Kidney capillary endothelial cell (primary cell): ENCODE measurements at regions not wholly inside any gene's neighbourhood (a gene's known extent, or its start where the extent isn't known, plus 50 kb on each side); places are given as distances from the start of the nearest gene placed in this dataset.
"Not testable (repeated sequence)": the region's sequence is repeated elsewhere in the genome, so short reads cannot be mapped to it uniquely, and the experiment has no call there.

Source experiments
- DNase-seq: peaks from one replicate; pipeline ENCODE4 v3.0.0-alpha.2; 2018; ENCODE audit warnings: low spot score

GRCh38 chr11:95434489-95435057 is 203.6 kb upstream of the SESN3 start:
- no peak for DNase-seq

GRCh38 chr11:95434009-95434408 is 203.0 kb upstream of the SESN3 start:
- no peak for DNase-seq

GRCh38 chr11:95432714-95433503 is 201.9 kb upstream of the SESN3 start:
- DNase-seq: peak; percentile 44

- no peak for DNase-seq
Observed at GRCh38 chr11:95429376-95429907, 198.4 kb upstream of the SESN3 start.

GRCh38 chr11:95426823-95427462 is 195.9 kb upstream of the SESN3 start:
- no peak for DNase-seq

GRCh38 chr11:95419915-95420314 is 188.9 kb upstream of the SESN3 start:
- DNase-seq: peak; percentile 23

GRCh38 chr11:95418916-95419315 is 187.9 kb upstream of the SESN3 start:
- no peak for DNase-seq

- no peak for DNase-seq
Observed at GRCh38 chr11:95417832-95418231, 186.8 kb upstream of the SESN3 start.

GRCh38 chr11:95415837-95416304 is 184.9 kb upstream of the SESN3 start:
- DNase-seq: no peak

- DNase-seq: no peak
Observed at GRCh38 chr11:95414217-95414616, 183.2 kb upstream of the SESN3 start.

- no peak for DNase-seq
Observed at GRCh38 chr11:95413761-95414160, 182.8 kb upstream of the SESN3 start.

GRCh38 chr11:95413021-95413420 is 182.0 kb upstream of the SESN3 start:
- no peak for DNase-seq

- DNase-seq: no peak
Observed at GRCh38 chr11:95412074-95412473, 181.1 kb upstream of the SESN3 start.

GRCh38 chr11:95410707-95411106 is 179.7 kb upstream of the SESN3 start:
- DNase-seq: not testable (repeated sequence)

GRCh38 chr11:95406271-95406670 is 175.3 kb upstream of the SESN3 start:
- no peak for DNase-seq

GRCh38 chr11:95404370-95404769 is 173.4 kb upstream of the SESN3 start:
- DNase-seq: no peak

- no peak for DNase-seq
Observed at GRCh38 chr11:95398437-95399112, 167.6 kb upstream of the SESN3 start.

- DNase-seq: no peak
Observed at GRCh38 chr11:95392644-95393043, 161.6 kb upstream of the SESN3 start.

GRCh38 chr11:95389427-95389826 is 158.4 kb upstream of the SESN3 start:
- no peak for DNase-seq

- DNase-seq: no peak
Observed at GRCh38 chr11:95388086-95388485, 157.1 kb upstream of the SESN3 start.

GRCh38 chr11:95387325-95387724 is 156.3 kb upstream of the SESN3 start:
- DNase-seq: no peak

GRCh38 chr11:95385577-95385976 is 154.6 kb upstream of the SESN3 start:
- DNase-seq: no peak
